GM12891 (cell line): ENCODE measurements at regions not wholly inside any gene's neighbourhood (a gene's known extent, or its start where the extent isn't known, plus 50 kb on each side); places are given as distances from the start of the nearest gene placed in this dataset.

Experiments
- POLR2A ChIP-seq: IDR thresholded peaks from 2 replicates; pipeline ENCODE4 v1.6.1; 2011; ENCODE audit warnings: low read depth, low read length, control low read depth
- POLR2AphosphoS5 ChIP-seq: IDR thresholded peaks from 2 replicates; pipeline ENCODE4 v1.6.1; 2011; ENCODE audit warnings: low read depth, low read length, control low read depth
- SPI1 ChIP-seq: IDR thresholded peaks from 2 replicates; pipeline ENCODE4 v1.6.1; 2011; ENCODE audit warnings: low read depth, low read length, control low read depth
- TAF1 ChIP-seq: IDR thresholded peaks from 2 replicates; pipeline ENCODE4 v1.6.1; 2011; ENCODE audit warnings: low read depth, low read length, control low read depth

GRCh38 chr4:81990898-81991297 lies 382.9 kb downstream of the HNRNPD start:
- TF ChIP-seq POLR2A (no peak), SPI1 (no peak), TAF1 (no peak), POLR2AphosphoS5 (no peak)
